Lower leg skin (tissue), 4 donors: ENCODE measurements at regions not wholly inside any gene's neighbourhood (a gene's known extent, or its start where the extent isn't known, plus 50 kb on each side); places are given as distances from the start of the nearest gene placed in this dataset.

Source experiments
- DNase-seq, 2 donors: peaks; one replicate each; pipeline ENCODE4 v3.0.0-alpha.2; 2019; ENCODE audit warnings: low spot score in 2 of 2
- H3K4me3 ChIP-seq: fragments of 200-600 bp; sonication (generic); 2 replicates; pipeline ENCODE4 v1.5.1; 2017; ENCODE audit warnings: mild to moderate bottlenecking, low read depth; ENCODE audit not compliant: poor library complexity, severe bottlenecking
- CTCF ChIP-seq, 3 donors: fragments of 450-650 bp; IDR thresholded peaks; one replicate each; pipeline ENCODE4 v1.5.1; 2016; ENCODE audit warnings: antibody characterized with exemption in 3 of 3, mild to moderate bottlenecking in 3 of 3, moderate library complexity in 2 of 3
- POLR2A ChIP-seq, 2 donors: fragments of 450-650 bp; IDR thresholded peaks; one replicate each; pipeline ENCODE4 v1.6.1; 2016 to 2017; ENCODE audit warnings: antibody characterized with exemption in 2 of 2, mild to moderate bottlenecking in 1 of 2, moderate library complexity in 1 of 2
- WGBS, 2 donors: methylation state at CpG; one replicate each; pipeline ENCODE4 v1.1.5; 2018; 5-methylcytosine and 5-hydroxymethylcytosine counted together
- intact Hi-C: fragments of 100-400 bp; cut with DNase I; formaldehyde crosslinking; loops from one replicate; pipeline ENCODE4 v1.15.0; 2023; ENCODE audit warnings: low total_unique reads

- no peak overlapping the region for H3K4me3 ChIP-seq
- 41 to 45% methylated on average over 4 of the region's 4 CpGs for WGBS, 2 donors
- DNase-seq, result no peak
- intact Hi-C loops, result no loop called here
- TF ChIP-seq POLR2A (IDR thresholded peaks at IDR 0.05), result no peak
- TF ChIP-seq CTCF (IDR thresholded peaks at IDR 0.05), result no peak
Observed at GRCh38 chr4:57490520-57491255, 380.5 kb upstream of the IGFBP7 start.

GRCh38 chr4:57488366-57489162 lies 378.4 kb upstream of the IGFBP7 start:
- no peak for DNase-seq
- no peak for TF ChIP-seq POLR2A (IDR thresholded peaks at IDR 0.05)
- TF ChIP-seq CTCF (IDR thresholded peaks at IDR 0.05), result no peak
- no peak overlapping the region for H3K4me3 ChIP-seq
- intact Hi-C loops, result no loop called here
- 50 to 52% methylated on average over 3 of the region's 3 CpGs for WGBS, 2 donors

GRCh38 chr4:57475424-57475823 lies 365.2 kb upstream of the IGFBP7 start:
- 90 to 93% methylated on average over 1 of the region's 1 CpG for WGBS, 2 donors
- intact Hi-C loops, result no loop called here
- no peak overlapping the region for H3K4me3 ChIP-seq
- no peak for TF ChIP-seq CTCF (IDR thresholded peaks at IDR 0.05)
- TF ChIP-seq POLR2A (IDR thresholded peaks at IDR 0.05), result no peak
- no peak for DNase-seq

- 54 to 61% methylated on average over 6 of the region's 6 CpGs for WGBS, 2 donors
- no peak for DNase-seq
- TF ChIP-seq POLR2A (IDR thresholded peaks at IDR 0.05) (no peak), CTCF (IDR thresholded peaks at IDR 0.05) (no peak)
- intact Hi-C loops, result no loop called here
- H3K4me3 ChIP-seq, result no peak overlapping the region
Observed at GRCh38 chr4:57465321-57466056, 355.3 kb upstream of the IGFBP7 start.

GRCh38 chr4:57462843-57463242 lies 352.7 kb upstream of the IGFBP7 start:
- H3K4me3 ChIP-seq, result no peak overlapping the region
- 42 to 57% methylated on average over 1 of the region's 1 CpG for WGBS, 2 donors
- no peak for TF ChIP-seq CTCF (IDR thresholded peaks at IDR 0.05)
- DNase-seq, result no peak
- intact Hi-C loops, result no loop called here
